Activated effector memory CD4-positive, alpha-beta T cell treated with Interleukin-2 at 50 U/mL for 16 hours (primary cell): ENCODE measurements at regions not wholly inside any gene's neighbourhood (a gene's known extent, or its start where the extent isn't known, plus 50 kb on each side); places are given as distances from the start of the nearest gene placed in this dataset.

Experiments
- DNase-seq: peaks from one replicate; pipeline ENCODE4 v3.0.0-alpha.2; 2020

GRCh38 chr6:10028222-10028621, 386.7 kb downstream of the TFAP2A start:
- no peak for DNase-seq

GRCh38 chr6:10019851-10020250, 395.0 kb downstream of the TFAP2A start:
- no peak for DNase-seq

DNA sequence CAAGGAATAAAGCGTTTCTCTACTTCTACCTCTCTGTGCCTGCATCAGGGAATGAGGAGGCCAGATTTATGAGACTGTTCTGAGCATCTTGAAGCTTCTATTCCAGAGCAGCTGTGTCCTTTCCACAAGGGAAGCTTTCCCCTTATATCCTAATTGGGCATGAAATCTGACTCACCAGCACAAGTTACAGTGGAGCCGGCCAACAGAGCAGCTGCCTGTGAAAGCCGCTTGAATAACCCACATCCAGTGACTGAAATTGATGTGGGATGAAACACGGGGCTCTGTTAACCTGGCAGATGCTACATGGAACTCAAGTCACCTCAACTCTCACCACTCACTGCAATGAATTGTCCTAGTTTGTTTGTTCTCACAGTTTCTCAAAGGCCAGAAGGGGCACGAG, 400.3 kb downstream of the TFAP2A start:
- DNase-seq = no peak

DNA sequence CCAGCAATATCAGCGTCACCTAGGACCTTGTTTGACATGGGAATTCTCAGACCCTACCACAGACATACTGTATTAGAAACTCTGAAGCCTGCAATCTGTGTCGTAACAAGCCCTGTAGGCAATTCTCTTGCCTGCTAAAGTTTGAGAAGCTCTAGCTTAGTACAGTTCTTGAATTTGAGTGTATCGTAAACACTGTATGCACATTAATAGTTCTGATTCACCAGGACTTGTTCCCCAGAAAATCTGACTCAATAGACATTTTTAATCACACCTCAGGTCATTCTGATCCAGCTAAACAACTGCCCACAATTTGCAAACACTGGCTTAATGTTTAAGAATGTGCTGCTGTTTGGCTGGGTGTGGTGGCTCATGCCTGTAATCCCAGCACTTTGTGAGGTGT, 414.3 kb downstream of the TFAP2A start:
- DNase-seq = no peak

GRCh38 chr6:9999796-10000195, 415.1 kb downstream of the TFAP2A start:
- DNase-seq = no peak

- DNase-seq = no peak
Observed at GRCh38 chr6:9986273-9986672, 428.6 kb downstream of the TFAP2A start.

DNA sequence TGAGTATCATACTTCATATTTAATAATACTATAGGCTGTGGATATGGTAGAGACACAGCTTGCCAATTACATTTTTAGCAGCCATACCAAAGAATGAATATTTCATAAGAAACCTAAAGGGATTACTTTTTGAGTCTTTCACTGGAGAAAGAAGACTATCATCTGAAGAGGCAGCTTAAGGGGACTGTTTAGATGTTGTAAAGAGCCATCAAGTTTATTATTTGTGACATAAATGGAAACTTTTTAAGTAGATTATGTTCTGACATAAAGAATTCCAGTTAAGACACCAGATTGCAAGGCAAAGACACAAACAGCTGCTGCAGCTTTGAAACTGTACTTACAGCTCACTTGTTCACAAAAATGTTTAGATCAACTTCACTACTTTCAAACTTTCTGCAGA, 429.4 kb downstream of the TFAP2A start:
- no peak for DNase-seq

DNA sequence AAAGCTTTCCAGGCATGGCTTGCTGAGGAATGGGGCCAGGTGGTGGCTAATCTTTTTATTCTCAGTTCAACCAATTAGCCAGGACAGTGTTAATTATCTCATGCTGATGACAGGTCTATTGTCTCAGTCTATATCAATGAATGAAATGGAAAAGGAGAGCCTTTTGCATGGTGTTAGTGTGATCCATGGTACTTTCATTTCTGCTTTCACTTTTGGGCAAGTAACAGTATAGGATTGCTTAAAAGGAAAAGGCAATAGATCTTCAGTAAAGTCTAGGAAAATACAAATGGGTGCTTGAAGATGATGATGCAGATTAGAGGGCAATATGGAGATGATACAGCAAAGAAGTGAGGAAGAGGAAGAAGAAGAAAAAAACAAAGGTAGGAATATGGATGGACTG, 430.3 kb downstream of the TFAP2A start:
- DNase-seq = no peak

DNA sequence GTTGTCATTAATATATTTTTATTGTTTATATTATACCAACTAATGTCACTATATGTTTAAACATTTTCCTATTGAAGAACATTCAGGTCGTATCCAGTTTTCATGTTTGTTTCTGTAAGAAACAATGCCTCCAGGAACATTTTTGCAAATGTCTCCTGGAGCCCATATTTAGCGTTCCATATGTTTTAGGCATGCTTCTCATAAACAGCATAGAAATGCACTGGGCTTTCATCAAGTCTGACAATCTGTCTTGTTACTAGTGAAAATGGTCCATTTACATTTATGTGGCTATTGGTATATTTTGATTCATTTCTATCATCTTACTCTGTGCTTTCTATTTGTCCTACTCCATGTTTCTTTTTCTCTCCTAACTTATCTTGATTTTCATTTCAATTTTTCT, 431.7 kb downstream of the TFAP2A start:
- DNase-seq = no peak

GRCh38 chr6:9982215-9982614, 432.7 kb downstream of the TFAP2A start:
- DNase-seq = no peak

- DNase-seq = no peak
Observed at GRCh38 chr6:9979996-9980395, 434.9 kb downstream of the TFAP2A start.

DNA sequence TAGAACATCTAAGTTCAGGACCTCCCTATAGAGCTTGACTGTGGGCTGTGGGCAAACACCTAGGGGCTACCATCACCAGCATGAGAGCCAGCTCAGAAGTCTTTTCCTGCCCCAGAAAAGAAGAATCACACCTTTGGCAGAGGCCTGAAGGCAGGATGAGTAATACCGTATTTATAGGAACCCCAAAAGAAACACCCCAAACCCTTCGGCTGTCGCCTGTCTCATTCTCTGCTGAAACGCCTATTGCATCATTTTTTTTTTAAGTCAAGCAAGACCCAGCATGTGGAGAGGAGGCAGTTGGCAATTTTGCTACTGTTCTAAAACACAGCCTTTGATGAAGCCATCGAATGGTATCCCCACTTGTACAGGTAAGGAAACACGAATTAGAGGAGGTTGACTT, 436.4 kb downstream of the TFAP2A start:
- DNase-seq = no peak

DNA sequence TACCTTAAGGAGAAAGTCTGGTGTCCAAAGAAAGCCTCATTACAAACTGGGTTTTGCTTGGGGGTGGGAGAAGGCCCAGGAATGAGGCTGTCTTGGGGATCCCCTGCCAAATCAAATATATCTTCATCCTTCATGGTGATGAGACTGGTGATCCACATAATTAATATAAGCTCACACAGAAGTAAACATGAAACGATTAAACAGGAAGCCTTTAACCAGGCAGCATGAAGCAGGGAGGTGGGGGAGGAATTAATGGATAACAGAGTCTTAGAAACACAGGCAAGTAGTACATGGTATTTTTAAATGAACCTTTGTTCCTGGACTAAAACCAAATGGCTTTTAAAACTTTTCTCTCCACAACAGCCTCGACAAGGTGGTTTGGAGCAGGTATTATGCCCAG, 437.5 kb downstream of the TFAP2A start:
- no peak for DNase-seq

GRCh38 chr6:9961646-9962045, 453.2 kb downstream of the TFAP2A start:
- no peak for DNase-seq

GRCh38 chr6:9957215-9957759, 457.6 kb downstream of the TFAP2A start:
- DNase-seq = no peak

GRCh38 chr6:9948678-9949077, 466.2 kb downstream of the TFAP2A start:
- no peak for DNase-seq

- DNase-seq = no peak
Observed at GRCh38 chr6:9943986-9944385, 470.9 kb downstream of the TFAP2A start.

GRCh38 chr6:9943026-9943425, 471.8 kb downstream of the TFAP2A start:
- DNase-seq = no peak

GRCh38 chr6:9942131-9942530, 472.7 kb downstream of the TFAP2A start:
- no peak for DNase-seq

DNA sequence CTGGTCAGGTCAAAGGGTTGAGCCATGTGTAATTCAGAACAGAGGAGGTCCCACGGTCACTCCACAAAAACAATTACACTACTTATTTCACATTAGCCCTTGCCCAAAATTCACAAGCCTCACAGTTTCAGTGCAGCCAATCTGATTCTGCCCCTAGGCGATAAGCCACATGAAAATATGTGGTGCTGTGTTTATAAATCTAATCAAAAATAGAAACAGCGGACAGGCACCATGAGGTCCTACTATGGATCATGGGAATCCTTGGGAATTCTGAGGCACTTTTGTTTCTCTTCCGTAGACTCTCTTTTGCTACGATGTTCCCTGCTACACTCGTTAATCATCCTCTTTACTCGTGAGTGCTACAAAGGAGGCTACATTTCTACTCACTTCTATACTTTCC, 476.1 kb downstream of the TFAP2A start:
- DNase-seq = no peak

DNA sequence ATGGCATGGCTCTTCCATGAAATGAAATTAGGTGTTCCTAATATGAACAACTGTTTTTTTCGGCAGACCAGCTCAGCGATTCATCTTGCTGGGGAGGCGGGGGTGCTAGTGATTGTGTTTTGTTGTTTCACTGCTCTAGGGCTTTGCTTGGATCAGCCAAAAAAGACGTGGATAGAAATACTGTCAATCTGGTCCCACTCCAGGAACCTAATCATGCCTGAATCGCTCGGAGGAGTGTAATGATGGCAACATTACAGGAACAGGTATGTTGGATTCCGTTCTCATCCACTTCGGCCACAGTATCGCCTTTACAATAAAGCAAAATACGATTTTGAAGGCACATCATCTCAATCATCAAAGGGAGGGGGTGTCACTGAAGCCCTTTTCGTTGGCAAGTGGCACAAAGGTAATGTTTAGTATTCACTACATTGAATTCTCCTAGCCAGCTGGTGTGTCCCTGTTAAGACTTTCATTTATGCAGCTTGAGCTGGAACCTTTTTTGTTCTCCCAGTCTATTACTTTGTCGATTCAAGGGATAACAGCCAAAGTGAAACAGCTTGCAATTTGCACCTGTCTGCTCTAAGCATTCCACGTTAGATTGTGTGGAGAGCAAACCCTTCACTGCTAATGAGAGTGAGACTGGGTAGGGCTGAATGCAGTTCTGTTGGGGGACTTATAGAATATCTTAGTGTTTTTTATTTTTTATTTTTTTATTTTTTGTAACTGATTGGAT, 477.7 kb downstream of the TFAP2A start:
- DNase-seq = no peak

GRCh38 chr6:9936551-9936950, 478.3 kb downstream of the TFAP2A start:
- DNase-seq = no peak

DNA sequence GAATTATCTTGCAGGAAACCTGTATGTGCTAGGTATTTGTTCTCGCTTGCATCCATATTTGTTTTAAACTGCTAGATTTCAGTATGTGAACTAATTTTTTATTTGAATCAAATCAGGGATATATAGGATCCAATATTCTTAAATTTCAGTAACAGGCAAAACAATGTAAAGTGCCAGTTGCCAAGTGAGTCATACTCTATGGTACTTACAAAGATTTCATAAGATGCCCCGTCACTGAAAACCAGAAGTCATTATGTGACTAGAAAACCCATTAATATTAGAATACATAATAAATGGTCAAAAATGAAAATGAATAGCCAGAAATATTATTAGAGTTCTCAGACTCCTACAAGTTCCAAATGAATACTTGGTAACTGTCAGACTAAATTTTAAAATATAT, 481.2 kb downstream of the TFAP2A start:
- no peak for DNase-seq

DNA sequence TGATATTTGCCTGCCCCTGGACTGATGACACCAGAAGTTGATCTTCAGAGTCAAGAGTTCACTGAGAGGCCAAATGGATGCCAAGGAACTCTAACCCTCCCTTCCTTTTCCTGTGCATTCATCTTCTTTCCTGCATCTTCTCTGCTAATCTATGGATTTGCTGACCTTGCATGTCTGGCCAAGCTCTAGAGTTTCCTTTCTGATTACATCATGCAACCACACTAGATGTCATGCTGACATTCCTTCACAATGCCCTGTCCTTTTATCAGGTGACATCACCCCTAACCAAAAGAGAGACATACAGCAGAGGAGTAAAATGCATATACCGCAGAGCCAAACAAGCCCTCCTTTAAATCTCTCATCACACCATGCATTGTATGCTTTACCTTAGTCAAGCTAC, 487.6 kb downstream of the TFAP2A start:
- DNase-seq = no peak

- no peak for DNase-seq
Observed at GRCh38 chr6:9924971-9925370, 489.9 kb downstream of the TFAP2A start.
